ENCODE measurements at regions not wholly inside any gene's neighbourhood (a gene's known extent, or its start where the extent isn't known, plus 50 kb on each side); places are given as distances from the start of the nearest gene placed in this dataset.

DNA sequence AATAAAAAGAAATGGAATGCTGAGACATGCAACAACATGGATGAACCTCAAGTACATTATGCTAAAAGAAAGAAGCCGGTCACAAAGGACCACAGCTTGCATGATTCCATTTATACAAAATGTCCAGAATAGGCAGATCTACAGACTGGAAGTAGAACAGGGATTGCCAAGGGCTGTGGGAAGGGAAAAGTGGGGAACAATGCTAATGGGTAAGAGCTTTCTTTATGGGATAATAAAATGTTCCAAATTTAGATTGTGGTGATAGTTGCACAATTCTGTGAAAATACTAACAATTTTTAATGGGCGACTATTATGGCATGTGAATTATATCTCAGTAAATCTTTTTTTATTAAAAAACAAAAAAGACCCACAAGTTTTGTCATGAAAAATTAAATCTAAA, 106.2 kb downstream of the TMCO5A start:
- TF ChIP-seq, protein P1, sequence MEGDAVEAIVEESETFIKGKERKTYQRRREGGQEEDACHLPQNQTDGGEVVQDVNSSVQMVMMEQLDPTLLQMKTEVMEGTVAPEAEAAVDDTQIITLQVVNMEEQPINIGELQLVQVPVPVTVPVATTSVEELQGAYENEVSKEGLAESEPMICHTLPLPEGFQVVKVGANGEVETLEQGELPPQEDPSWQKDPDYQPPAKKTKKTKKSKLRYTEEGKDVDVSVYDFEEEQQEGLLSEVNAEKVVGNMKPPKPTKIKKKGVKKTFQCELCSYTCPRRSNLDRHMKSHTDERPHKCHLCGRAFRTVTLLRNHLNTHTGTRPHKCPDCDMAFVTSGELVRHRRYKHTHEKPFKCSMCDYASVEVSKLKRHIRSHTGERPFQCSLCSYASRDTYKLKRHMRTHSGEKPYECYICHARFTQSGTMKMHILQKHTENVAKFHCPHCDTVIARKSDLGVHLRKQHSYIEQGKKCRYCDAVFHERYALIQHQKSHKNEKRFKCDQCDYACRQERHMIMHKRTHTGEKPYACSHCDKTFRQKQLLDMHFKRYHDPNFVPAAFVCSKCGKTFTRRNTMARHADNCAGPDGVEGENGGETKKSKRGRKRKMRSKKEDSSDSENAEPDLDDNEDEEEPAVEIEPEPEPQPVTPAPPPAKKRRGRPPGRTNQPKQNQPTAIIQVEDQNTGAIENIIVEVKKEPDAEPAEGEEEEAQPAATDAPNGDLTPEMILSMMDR (IDR thresholded peaks at IDR 0.05; ENCODE audit: insufficient read depth, low read length, poor library complexity, severe bottlenecking), result no peak
- no peak for TF ChIP-seq EZH2phosphoT487 (conservative IDR thresholded peaks at IDR 0.05; ENCODE audit: low read length)
- Histone ChIP-seq H3K27me3 (ENCODE audit: low read length) (no peaks in the 10 kb centered on the region), H4K20me1 (ENCODE audit: low read depth, low read length) (no peaks in the 10 kb centered on the region), H3K4me3 (ENCODE audit: insufficient read depth, low read length, poor library complexity, severe bottlenecking) (no peak overlapping the region), H3K9ac (ENCODE audit: low read length) (no peak overlapping the region), H3K9me2 (replicated peaks; ENCODE audit: insufficient read depth, low read length) (no peaks in the 10 kb centered on the region), H3K4me2 (ENCODE audit: low read depth, low read length, poor library complexity, severe bottlenecking) (no peak overlapping the region), H2AFZ (ENCODE audit: low read depth, low read length, severe bottlenecking) (no peak overlapping the region), H3K36me3 (ENCODE audit: low read length) (no peaks in the 10 kb centered on the region), H3F3A (ENCODE audit: insufficient read depth) (no peaks in the 10 kb centered on the region), H3K27ac (ENCODE audit: low read depth, low read length) (no peak overlapping the region), H3K9me3 (ENCODE audit: insufficient read depth, low read length) (no peaks in the 10 kb centered on the region), H3K79me2 (ENCODE audit: insufficient read depth, low read length) (no peaks in the 10 kb centered on the region)

DNA sequence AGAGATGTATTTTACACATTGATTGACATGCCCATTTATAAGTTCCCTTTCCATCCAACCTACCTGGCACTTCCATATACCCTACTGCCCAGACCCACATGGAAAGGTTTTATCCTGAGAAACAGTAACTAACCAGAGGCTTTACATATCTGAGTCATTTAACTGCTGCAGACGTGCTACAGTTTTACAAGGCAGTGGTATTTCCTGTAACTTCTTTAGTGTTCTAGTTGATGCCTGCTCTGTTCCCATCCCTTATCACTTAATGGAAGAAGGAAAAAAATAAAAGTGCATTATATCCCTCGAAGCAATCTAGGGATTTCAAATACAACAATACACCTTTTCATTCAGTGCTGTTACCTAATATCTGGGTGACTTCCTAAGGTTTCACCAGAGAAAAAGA, 107.1 kb downstream of the TMCO5A start:
- H3K9me3 ChIP-seq (ENCODE audit: insufficient read depth, low read length), result no peaks in the 10 kb centered on the region
- no peaks in the 10 kb centered on the region for H3K36me3 ChIP-seq (ENCODE audit: low read length)
- no peaks in the 10 kb centered on the region for H3K27me3 ChIP-seq (ENCODE audit: low read length)
- H3K4me2 ChIP-seq (ENCODE audit: low read depth, low read length, poor library complexity, severe bottlenecking), result no peak overlapping the region
- H4K20me1 ChIP-seq (ENCODE audit: low read depth, low read length), result no peaks in the 10 kb centered on the region
- H3K9ac ChIP-seq (ENCODE audit: low read length), result no peak overlapping the region
- no peak overlapping the region for H3K4me3 ChIP-seq (ENCODE audit: insufficient read depth, low read length, poor library complexity, severe bottlenecking)
- H2AFZ ChIP-seq (ENCODE audit: low read depth, low read length, severe bottlenecking), result no peak overlapping the region
- no peaks in the 10 kb centered on the region for H3K9me2 ChIP-seq (replicated peaks; ENCODE audit: insufficient read depth, low read length)
- no peak for TF ChIP-seq EZH2phosphoT487 (conservative IDR thresholded peaks at IDR 0.05; ENCODE audit: low read length)
- TF ChIP-seq, protein P1 (IDR thresholded peaks at IDR 0.05; ENCODE audit: insufficient read depth, low read length, poor library complexity, severe bottlenecking), result no peak
- no peaks in the 10 kb centered on the region for H3F3A ChIP-seq (ENCODE audit: insufficient read depth)
- H3K27ac ChIP-seq (ENCODE audit: low read depth, low read length), result no peak overlapping the region
- no peaks in the 10 kb centered on the region for H3K79me2 ChIP-seq (ENCODE audit: insufficient read depth, low read length)

DNA sequence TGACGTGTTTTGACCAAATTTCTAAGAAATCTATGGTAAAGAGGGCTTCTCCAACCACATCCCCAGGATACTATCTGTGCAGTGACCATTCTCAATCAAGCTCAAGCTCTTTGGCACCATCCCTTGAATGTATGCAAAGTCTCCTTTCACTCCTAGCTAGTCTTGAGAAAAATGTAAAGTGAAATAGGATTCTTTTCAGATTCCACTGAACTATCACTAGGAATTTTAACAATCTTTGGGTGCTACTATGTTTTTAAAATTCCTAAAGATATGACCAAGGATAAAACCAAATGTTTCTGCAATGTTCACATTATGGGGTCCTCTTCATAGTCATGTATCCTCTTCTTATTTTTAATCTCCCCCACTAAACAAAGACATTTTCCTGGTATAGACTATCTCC, 107.8 kb downstream of the TMCO5A start:
- Histone ChIP-seq H4K20me1 (ENCODE audit: low read depth, low read length) (no peaks in the 10 kb centered on the region), H2AFZ (ENCODE audit: low read depth, low read length, severe bottlenecking) (no peak overlapping the region), H3K9ac (ENCODE audit: low read length) (no peak overlapping the region), H3K9me3 (ENCODE audit: insufficient read depth, low read length) (no peaks in the 10 kb centered on the region), H3K36me3 (ENCODE audit: low read length) (no peaks in the 10 kb centered on the region), H3K79me2 (ENCODE audit: insufficient read depth, low read length) (no peaks in the 10 kb centered on the region), H3K27ac (ENCODE audit: low read depth, low read length) (no peak overlapping the region), H3K4me2 (ENCODE audit: low read depth, low read length, poor library complexity, severe bottlenecking) (no peak overlapping the region), H3K4me3 (ENCODE audit: insufficient read depth, low read length, poor library complexity, severe bottlenecking) (no peak overlapping the region), H3K27me3 (ENCODE audit: low read length) (no peaks in the 10 kb centered on the region), H3K9me2 (replicated peaks; ENCODE audit: insufficient read depth, low read length) (no peaks in the 10 kb centered on the region), H3F3A (ENCODE audit: insufficient read depth) (no peaks in the 10 kb centered on the region)
- TF ChIP-seq, protein P1 (IDR thresholded peaks at IDR 0.05; ENCODE audit: insufficient read depth, low read length, poor library complexity, severe bottlenecking), result no peak
- no peak for TF ChIP-seq EZH2phosphoT487 (conservative IDR thresholded peaks at IDR 0.05; ENCODE audit: low read length)
